Uterus (tissue), 2 donors: ENCODE measurements at regions not wholly inside any gene's neighbourhood (a gene's known extent, or its start where the extent isn't known, plus 50 kb on each side); places are given as distances from the start of the nearest gene placed in this dataset.

Experiments
- CTCF ChIP-seq, 4 experiments: fragments of 200-600 bp in 2 of 4; fragments of 450-650 bp in 2 of 4; sonication (generic) in 2 of 4; IDR thresholded peaks; one replicate each; pipeline ENCODE4 v1.5.1; 2016 to 2019; ENCODE audit warnings: antibody characterized with exemption in 4 of 4, mild to moderate bottlenecking in 2 of 4, moderate library complexity in 1 of 4
- POLR2A ChIP-seq, 2 donors: fragments of 450-650 bp; IDR thresholded peaks; one replicate each; pipeline ENCODE4 v1.6.1; 2016; ENCODE audit warnings: antibody characterized with exemption in 2 of 2, mild to moderate bottlenecking in 1 of 2, moderate library complexity in 1 of 2

- TF ChIP-seq CTCF (IDR thresholded peaks at IDR 0.05) (no peak), POLR2A (IDR thresholded peaks at IDR 0.05) (no peak)
Observed at GRCh38 chr5:93349613-93350012, 231.4 kb downstream of the NR2F1-AS1 start.
